ENCODE measurements at regions not wholly inside any gene's neighbourhood (a gene's known extent, or its start where the extent isn't known, plus 50 kb on each side); places are given as distances from the start of the nearest gene placed in this dataset.

DNA sequence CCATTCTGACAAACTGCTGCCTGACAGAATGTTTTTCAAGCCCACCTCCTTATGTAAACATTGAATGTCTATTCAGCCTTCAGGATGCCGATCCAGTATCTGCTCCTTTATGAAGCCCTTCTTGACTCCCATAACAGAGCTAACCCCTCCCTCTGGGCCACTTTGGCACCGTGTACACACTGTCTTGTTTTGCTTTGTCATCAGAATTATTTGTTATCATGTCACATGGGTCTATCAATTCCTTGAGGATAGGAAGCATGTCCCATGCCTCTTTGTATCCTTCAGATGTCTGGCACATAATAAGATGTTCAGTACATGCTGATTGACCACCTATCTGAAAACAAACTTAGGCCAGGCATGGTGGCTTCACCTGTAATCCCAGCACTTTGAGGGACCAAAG lies 92.3 kb downstream of the PRLHR start:
- TF ChIP-seq, protein P1, sequence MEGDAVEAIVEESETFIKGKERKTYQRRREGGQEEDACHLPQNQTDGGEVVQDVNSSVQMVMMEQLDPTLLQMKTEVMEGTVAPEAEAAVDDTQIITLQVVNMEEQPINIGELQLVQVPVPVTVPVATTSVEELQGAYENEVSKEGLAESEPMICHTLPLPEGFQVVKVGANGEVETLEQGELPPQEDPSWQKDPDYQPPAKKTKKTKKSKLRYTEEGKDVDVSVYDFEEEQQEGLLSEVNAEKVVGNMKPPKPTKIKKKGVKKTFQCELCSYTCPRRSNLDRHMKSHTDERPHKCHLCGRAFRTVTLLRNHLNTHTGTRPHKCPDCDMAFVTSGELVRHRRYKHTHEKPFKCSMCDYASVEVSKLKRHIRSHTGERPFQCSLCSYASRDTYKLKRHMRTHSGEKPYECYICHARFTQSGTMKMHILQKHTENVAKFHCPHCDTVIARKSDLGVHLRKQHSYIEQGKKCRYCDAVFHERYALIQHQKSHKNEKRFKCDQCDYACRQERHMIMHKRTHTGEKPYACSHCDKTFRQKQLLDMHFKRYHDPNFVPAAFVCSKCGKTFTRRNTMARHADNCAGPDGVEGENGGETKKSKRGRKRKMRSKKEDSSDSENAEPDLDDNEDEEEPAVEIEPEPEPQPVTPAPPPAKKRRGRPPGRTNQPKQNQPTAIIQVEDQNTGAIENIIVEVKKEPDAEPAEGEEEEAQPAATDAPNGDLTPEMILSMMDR (IDR thresholded peaks at IDR 0.05): no peak
- TF ChIP-seq POLR2A (IDR thresholded peaks at IDR 0.05) (no peak), POLR2AphosphoS5 (IDR thresholded peaks at IDR 0.05) (no peak)
